ENCODE measurements at regions not wholly inside any gene's neighbourhood (a gene's known extent, or its start where the extent isn't known, plus 50 kb on each side); places are given as distances from the start of the nearest gene placed in this dataset.

- DNase-seq (ENCODE audit: low spot score, unreplicated experiment) = no peak
- H3K4me1 Mint-ChIP-seq (ENCODE audit: low read depth) = peaks cover 7% of the 10 kb centered on the region
- peaks cover 12% of the 10 kb centered on the region for H3K27me3 Mint-ChIP-seq
- TF ChIP-seq CTCF (IDR thresholded peaks at IDR 0.05; ENCODE audit: unreplicated experiment) = no peak
- H3K4me3 Mint-ChIP-seq (ENCODE audit: low read depth) = no peak overlapping the region
- H3K27ac Mint-ChIP-seq = no peak overlapping the region
- H3K9me3 Mint-ChIP-seq (ENCODE audit: low read depth) = no peaks in the 10 kb centered on the region
- H3K36me3 Mint-ChIP-seq (ENCODE audit: insufficient read depth) = no peaks in the 10 kb centered on the region
These were observed 131.9 kb upstream of the GSE1 start for GRCh38 chr16:85481206-85481605.

GRCh38 chr16:85481738-85482137 lies 131.4 kb upstream of the GSE1 start:
- no peak for DNase-seq (ENCODE audit: low spot score, unreplicated experiment)
- Mint-ChIP-seq H3K27ac (no peak overlapping the region), H3K9me3 (ENCODE audit: low read depth) (no peaks in the 10 kb centered on the region), H3K4me1 (ENCODE audit: low read depth) (peaks cover 7% of the 10 kb centered on the region), H3K36me3 (ENCODE audit: insufficient read depth) (no peaks in the 10 kb centered on the region), H3K4me3 (ENCODE audit: low read depth) (no peak overlapping the region), H3K27me3 (peaks cover 12% of the 10 kb centered on the region)
- no peak for TF ChIP-seq CTCF (IDR thresholded peaks at IDR 0.05; ENCODE audit: unreplicated experiment)

- peaks cover under 1% of the 10 kb centered on the region for H3K36me3 Mint-ChIP-seq (ENCODE audit: insufficient read depth)
- no peak for TF ChIP-seq CTCF (IDR thresholded peaks at IDR 0.05; ENCODE audit: unreplicated experiment)
- H3K27me3 Mint-ChIP-seq = peaks cover 16% of the 10 kb centered on the region
- H3K4me1 Mint-ChIP-seq (ENCODE audit: low read depth) = peaks cover 7% of the 10 kb centered on the region
- H3K9me3 Mint-ChIP-seq (ENCODE audit: low read depth) = no peaks in the 10 kb centered on the region
- H3K27ac Mint-ChIP-seq = peak overlapping the region; percentile 8
- H3K4me3 Mint-ChIP-seq (ENCODE audit: low read depth) = no peak overlapping the region
- DNase-seq (ENCODE audit: low spot score, unreplicated experiment) = no peak
These were observed 129.7 kb upstream of the GSE1 start for GRCh38 chr16:85483424-85483823.

GRCh38 chr16:85484347-85485300 lies 128.5 kb upstream of the GSE1 start:
- no peak for DNase-seq (ENCODE audit: low spot score, unreplicated experiment)
- H3K27ac Mint-ChIP-seq = no peak overlapping the region
- H3K36me3 Mint-ChIP-seq (ENCODE audit: insufficient read depth) = peaks cover 1% of the 10 kb centered on the region
- H3K9me3 Mint-ChIP-seq (ENCODE audit: low read depth) = no peaks in the 10 kb centered on the region
- H3K4me1 Mint-ChIP-seq (ENCODE audit: low read depth) = peaks cover 7% of the 10 kb centered on the region
- H3K4me3 Mint-ChIP-seq (ENCODE audit: low read depth) = no peak overlapping the region
- H3K27me3 Mint-ChIP-seq = peaks cover 20% of the 10 kb centered on the region
- TF ChIP-seq CTCF (IDR thresholded peaks at IDR 0.05; ENCODE audit: unreplicated experiment) = no peak

- H3K9me3 Mint-ChIP-seq (ENCODE audit: low read depth) = no peaks in the 10 kb centered on the region
- H3K4me1 Mint-ChIP-seq (ENCODE audit: low read depth) = peaks cover 7% of the 10 kb centered on the region
- no peak overlapping the region for H3K27ac Mint-ChIP-seq
- no peak for DNase-seq (ENCODE audit: low spot score, unreplicated experiment)
- peaks cover 23% of the 10 kb centered on the region for H3K27me3 Mint-ChIP-seq
- no peak overlapping the region for H3K4me3 Mint-ChIP-seq (ENCODE audit: low read depth)
- peaks cover 1% of the 10 kb centered on the region for H3K36me3 Mint-ChIP-seq (ENCODE audit: insufficient read depth)
- no peak for TF ChIP-seq CTCF (IDR thresholded peaks at IDR 0.05; ENCODE audit: unreplicated experiment)
These were observed 127.7 kb upstream of the GSE1 start for GRCh38 chr16:85485379-85485778.
